ENCODE measurements at regions not wholly inside any gene's neighbourhood (a gene's known extent, or its start where the extent isn't known, plus 50 kb on each side); places are given as distances from the start of the nearest gene placed in this dataset.

- DNase-seq = no peak
Observed at GRCh38 chr2:129753261-129753660, 226.2 kb upstream of the RAB6C start.

- no peak for DNase-seq
Observed at GRCh38 chr2:129754421-129754820, 225.0 kb upstream of the RAB6C start.

GRCh38 chr2:129754831-129755230 lies 224.6 kb upstream of the RAB6C start:
- DNase-seq = no peak

- no peak for DNase-seq
Observed at GRCh38 chr2:129755786-129756185, 223.7 kb upstream of the RAB6C start.

- DNase-seq = no peak
Observed at GRCh38 chr2:129756276-129756675, 223.2 kb upstream of the RAB6C start.

GRCh38 chr2:129757366-129757914 lies 222.0 kb upstream of the RAB6C start:
- no peak for DNase-seq

GRCh38 chr2:129757915-129758783 lies 221.3 kb upstream of the RAB6C start:
- no peak for DNase-seq

GRCh38 chr2:129758784-129759471 lies 220.5 kb upstream of the RAB6C start:
- DNase-seq = peak; percentile 35

GRCh38 chr2:129759472-129760010 lies 219.9 kb upstream of the RAB6C start:
- no peak for DNase-seq

GRCh38 chr2:129760669-129761068 lies 218.8 kb upstream of the RAB6C start:
- DNase-seq = no peak

- DNase-seq = no peak
Observed at GRCh38 chr2:129761569-129762021, 217.9 kb upstream of the RAB6C start.

GRCh38 chr2:129762386-129763189 lies 216.9 kb upstream of the RAB6C start:
- DNase-seq = no peak

- DNase-seq = no peak
Observed at GRCh38 chr2:129763190-129763846, 216.1 kb upstream of the RAB6C start.

- DNase-seq = no peak
Observed at GRCh38 chr2:129763966-129764365, 215.5 kb upstream of the RAB6C start.

- DNase-seq = no peak
Observed at GRCh38 chr2:129764376-129765325, 214.8 kb upstream of the RAB6C start.

- no peak for DNase-seq
Observed at GRCh38 chr2:129765326-129765677, 214.2 kb upstream of the RAB6C start.

- no peak for DNase-seq
Observed at GRCh38 chr2:129765678-129766351, 213.7 kb upstream of the RAB6C start.

- no peak for DNase-seq
Observed at GRCh38 chr2:129766374-129766993, 213.0 kb upstream of the RAB6C start.

- DNase-seq = no peak
Observed at GRCh38 chr2:129767346-129768035, 212.0 kb upstream of the RAB6C start.
